GM18502 (cell line): ENCODE measurements at regions not wholly inside any gene's neighbourhood (a gene's known extent, or its start where the extent isn't known, plus 50 kb on each side); places are given as distances from the start of the nearest gene placed in this dataset.
"Not testable (repeated sequence)": the region's sequence is repeated elsewhere in the genome, so short reads cannot be mapped to it uniquely, and the experiment has no call there.

Source experiments
- ATAC-seq: cut with Tn5 transposase; IDR thresholded peaks from one replicate; pipeline ENCODE4 v1.9.1; 2021; ENCODE audit warnings: mild to moderate bottlenecking; ENCODE audit not compliant: unreplicated experiment, poor library complexity

DNA sequence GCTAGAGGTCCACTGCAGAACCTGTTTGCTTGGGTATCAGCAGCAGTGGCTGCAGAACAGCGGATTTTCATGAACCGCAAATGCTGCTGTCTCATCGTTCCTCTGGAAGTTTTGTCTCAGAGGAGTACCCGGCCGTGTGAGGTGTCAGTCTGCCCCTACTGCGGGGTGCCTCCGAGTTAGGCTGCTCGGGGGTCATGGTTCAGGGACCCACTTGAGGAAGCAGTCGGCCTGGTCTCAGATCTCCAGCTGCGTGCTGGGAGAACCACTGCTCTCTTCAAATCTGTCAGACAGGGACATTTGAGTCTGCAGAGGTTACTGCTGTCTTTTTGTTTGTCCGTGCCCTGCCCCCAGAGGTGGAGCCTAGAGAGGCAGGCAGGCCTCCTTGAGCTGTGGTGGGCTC is 109.5 kb upstream of the TMEM196 start:
- ATAC-seq = not testable (repeated sequence)

DNA sequence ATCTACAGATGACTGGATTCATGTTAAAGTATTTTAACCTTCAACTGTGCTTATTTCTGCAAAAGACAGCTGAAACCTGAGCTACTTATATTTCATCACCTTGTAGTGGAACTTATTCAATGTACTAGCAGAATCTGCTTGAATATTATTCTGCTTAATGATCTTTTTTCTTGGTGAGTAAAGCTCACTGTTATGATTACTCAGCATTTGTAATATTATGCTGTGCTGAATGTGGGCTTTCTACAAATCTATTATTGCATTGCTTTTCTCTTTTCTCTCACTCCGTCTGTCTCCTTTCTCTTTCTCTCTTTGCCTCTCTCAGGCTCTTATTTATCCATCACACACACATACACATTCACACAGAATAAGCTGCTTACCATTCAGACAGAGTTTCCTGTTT is 98.7 kb upstream of the TMEM196 start:
- no peak for ATAC-seq

DNA sequence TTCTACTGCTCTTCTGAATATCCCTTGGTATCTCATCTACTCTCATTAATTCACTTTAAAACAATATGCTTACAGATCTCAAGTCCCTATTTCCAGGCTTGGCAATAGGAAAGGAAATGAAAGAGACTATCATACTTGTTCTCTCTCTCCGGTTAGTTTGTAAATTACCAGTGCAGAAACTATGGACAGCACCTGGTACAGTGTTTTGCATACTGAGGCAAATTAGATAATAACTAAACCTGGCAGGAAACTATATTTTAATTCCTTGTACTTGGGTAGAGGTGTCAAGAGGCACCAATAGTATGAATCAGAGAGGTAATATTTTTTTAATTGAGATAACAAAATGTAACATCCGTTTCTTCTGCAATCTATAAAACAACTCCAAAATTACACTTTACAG is 97.7 kb upstream of the TMEM196 start:
- no peak for ATAC-seq

DNA sequence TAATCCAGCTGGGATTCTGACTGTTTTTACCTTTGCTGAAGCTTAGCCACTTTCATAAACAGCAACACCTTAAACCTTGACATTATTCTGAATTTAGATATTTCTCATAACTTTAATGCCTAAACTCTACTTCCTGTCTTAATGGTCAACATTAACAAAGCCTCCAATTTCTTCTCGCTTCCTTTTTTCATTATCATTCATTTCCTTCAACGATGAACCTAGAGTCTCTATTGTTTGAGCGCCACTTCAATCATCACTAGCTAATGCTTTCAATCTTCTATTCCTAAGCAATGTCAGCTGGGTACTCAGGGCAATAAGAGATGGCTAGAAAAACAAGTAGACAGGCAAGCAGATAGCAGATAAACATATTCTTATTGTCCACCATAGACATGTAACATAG is 96.6 kb upstream of the TMEM196 start:
- ATAC-seq = no peak

DNA sequence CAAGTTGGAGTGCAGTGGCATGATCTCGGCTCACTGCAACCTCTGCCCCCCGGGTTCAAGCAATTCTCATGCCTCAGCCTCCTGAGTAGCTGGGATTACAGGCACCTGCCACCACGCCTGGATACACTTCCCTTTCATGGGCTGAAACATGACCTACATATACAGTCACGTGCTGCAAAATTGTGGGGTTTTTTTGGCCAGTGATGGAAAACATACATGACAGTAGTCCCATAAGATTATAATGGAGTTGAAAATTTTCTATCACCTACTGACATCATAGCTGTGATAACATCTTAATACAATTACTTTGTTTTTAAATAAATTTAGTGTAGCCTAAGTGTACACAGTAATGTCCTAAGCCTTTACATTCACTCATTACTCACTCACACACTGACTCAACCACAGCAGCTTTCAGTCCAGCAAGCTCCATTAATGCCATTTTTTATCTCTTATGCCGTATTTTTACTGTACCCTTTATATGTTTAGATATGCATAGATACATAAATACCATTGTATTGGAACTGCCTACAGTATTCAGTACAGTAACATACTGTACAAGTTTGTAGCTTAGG is 79.9 kb upstream of the TMEM196 start:
- ATAC-seq = no peak

DNA sequence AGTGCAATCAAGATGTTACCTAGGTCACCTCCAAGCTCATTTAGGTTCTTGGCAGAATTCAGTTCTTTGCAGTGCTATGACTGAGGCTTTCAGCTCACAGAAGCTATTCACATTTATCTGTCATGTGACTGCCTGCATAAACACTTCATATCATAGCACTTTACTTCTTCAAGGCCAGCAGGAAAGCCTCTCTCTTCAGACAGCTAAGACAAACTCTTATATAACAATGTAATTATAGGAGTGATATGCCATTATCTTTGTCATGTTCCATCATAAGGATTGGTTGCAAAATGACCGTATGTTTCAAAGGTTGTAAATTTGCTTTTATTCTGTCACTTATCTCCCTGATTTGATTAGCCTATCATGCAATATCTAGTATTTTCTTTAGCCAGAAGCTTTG is 78.8 kb upstream of the TMEM196 start:
- ATAC-seq = no peak

DNA sequence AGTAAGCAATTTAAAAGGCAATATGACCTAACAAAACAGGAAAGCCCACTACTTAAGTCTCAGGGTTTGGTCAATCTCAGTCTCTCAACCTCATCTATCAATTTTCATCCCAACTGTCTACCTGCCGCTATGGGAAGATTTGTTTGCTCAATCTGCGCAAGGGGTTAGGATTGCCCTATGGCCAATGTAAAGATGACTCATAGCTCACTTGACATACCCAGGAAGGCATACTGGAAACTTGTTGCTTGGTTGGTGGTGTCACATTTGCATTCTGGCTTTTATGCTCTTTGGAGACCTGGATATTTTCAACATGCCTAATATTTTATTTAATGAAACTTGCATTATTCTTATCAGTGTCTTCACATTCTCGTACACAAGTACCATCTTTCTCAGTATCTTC is 78.1 kb upstream of the TMEM196 start:
- ATAC-seq = no peak

DNA sequence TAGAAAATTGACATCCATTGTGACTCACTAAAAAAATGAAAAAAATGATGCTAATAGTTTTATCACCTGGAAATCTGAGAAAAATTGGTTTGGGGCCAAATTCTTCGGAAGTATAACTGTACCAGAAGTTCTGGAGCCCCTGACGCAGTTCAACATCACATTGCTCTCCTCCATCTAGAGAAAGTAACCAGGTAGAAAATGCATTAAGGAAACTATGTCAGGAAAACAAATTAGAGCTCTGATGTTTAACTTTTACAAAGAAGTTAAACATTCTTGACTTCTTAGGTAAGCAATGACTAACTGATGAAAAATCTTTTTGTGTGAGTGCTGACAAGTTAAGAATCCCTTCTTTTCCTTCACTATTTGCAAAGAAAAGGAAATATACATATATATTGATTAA is 61.1 kb upstream of the TMEM196 start:
- ATAC-seq = no peak

DNA sequence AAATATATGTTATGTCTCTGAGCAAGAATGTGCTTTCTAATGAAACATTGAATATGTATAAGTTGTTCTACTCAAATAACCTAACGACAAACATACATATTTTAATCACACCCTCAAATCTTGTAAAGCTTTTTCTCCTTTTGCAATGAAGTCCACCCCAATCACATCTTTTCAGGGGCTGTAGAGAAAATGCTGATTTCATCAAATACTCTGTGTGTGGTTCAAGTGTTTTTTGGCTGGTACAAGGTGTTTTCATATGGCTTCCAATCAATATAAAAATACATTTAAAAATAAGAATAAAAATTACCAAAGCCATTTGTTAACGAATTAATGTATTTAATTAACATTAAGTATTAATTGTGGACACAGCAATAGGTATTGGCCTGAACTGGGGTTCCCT is 57.2 kb upstream of the TMEM196 start:
- ATAC-seq = no peak
